PC-3 (cell line): ENCODE measurements at regions not wholly inside any gene's neighbourhood (a gene's known extent, or its start where the extent isn't known, plus 50 kb on each side); places are given as distances from the start of the nearest gene placed in this dataset.

Experiments
- ATAC-seq: fragments of 200-7000 bp; cut with Tn5 transposase; 2 replicates; pipeline ENCODE4 v1.9.1; 2020; ENCODE audit warnings: mild to moderate bottlenecking, moderate library complexity
- BruUV-seq: library from RNA; stranded (reverse); fragments of 400-500 nt; replicated peaks from 2 replicates; lab custom pipeline; 2021; lab: Mats Ljungman, UMichigan
- CTCF ChIA-PET: fragments of 300-600 bp; sonication (Branson Sonifier 250); formaldehyde crosslinking; loops from one replicate; lab custom pipeline; 2022; ENCODE audit warnings: antibody characterized with exemption; lab: Charles Lee
- POLR2A ChIA-PET: fragments of 300-600 bp; sonication (Branson Sonifier 250); formaldehyde crosslinking; loops from one replicate; lab custom pipeline; 2022; ENCODE audit warnings: antibody characterized with exemption; ENCODE audit not compliant: unreplicated experiment; lab: Charles Lee
- DNase-seq: peaks from one replicate; pipeline ENCODE4 v3.0.0-alpha.2; 2015
- H2AFZ ChIP-seq: fragments of 300-600 bp; sonication (generic); 2 replicates; pipeline ENCODE4 v1.6.0; 2016; ENCODE audit warnings: antibody characterized with exemption, low read length
- H3F3A ChIP-seq: fragments of 300-600 bp; sonication (generic); one replicate; pipeline ENCODE4 v1.6.0; 2017; ENCODE audit warnings: antibody characterized with exemption, low read length, control low read depth, mild to moderate bottlenecking; ENCODE audit not compliant: unreplicated experiment
- H3K27ac ChIP-seq: fragments of 300-600 bp; sonication (generic); 2 replicates; pipeline ENCODE4 v1.5.1; 2016; ENCODE audit warnings: mild to moderate bottlenecking, low read length
- H3K27me3 ChIP-seq: fragments of 300-600 bp; sonication (generic); 2 replicates; pipeline ENCODE4 v1.6.1; 2016; ENCODE audit warnings: low read length, mixed read lengths
- H3K36me3 ChIP-seq: fragments of 300-600 bp; sonication (generic); 2 replicates; pipeline ENCODE4 v1.6.1; 2016; ENCODE audit warnings: low read depth, mixed run types, low read length, mixed read lengths
- H3K4me1 ChIP-seq: fragments of 300-600 bp; sonication (generic); 2 replicates; pipeline ENCODE4 v1.5.1; 2016; ENCODE audit warnings: low read length; ENCODE audit not compliant: insufficient read depth
- H3K4me2 ChIP-seq: fragments of 300-600 bp; sonication (generic); 2 replicates; pipeline ENCODE4 v1.6.0; 2016; ENCODE audit warnings: low read length
- H3K4me3 ChIP-seq: fragments of 300-600 bp; sonication (generic); 2 replicates; pipeline ENCODE4 v1.5.1; 2016; ENCODE audit warnings: mild to moderate bottlenecking, low read length, mixed read lengths
- H3K79me2 ChIP-seq: fragments of 300-600 bp; sonication (generic); 2 replicates; pipeline ENCODE4 v1.6.1; 2017; ENCODE audit warnings: low read length, mixed read lengths
- H3K9ac ChIP-seq: fragments of 300-600 bp; sonication (generic); 2 replicates; pipeline ENCODE4 v1.6.0; 2016; ENCODE audit warnings: mild to moderate bottlenecking, low read length
- H3K9me2 ChIP-seq: fragments of 300-600 bp; sonication (generic); replicated peaks from 2 replicates; pipeline ENCODE4 v1.6.1; 2016; ENCODE audit warnings: mixed run types, low read length, mixed read lengths
- H3K9me3 ChIP-seq: fragments of 300-600 bp; sonication (generic); 2 replicates; pipeline ENCODE4 v1.6.1; 2016; ENCODE audit warnings: low read length, mixed read lengths
- H4K20me1 ChIP-seq: fragments of 300-600 bp; sonication (generic); 2 replicates; pipeline ENCODE4 v1.6.1; 2016; ENCODE audit warnings: low read length, mixed read lengths
- EZH2 ChIP-seq: fragments of 300-600 bp; sonication (generic); IDR thresholded peaks from one replicate; pipeline ENCODE4 v1.6.1; 2017; ENCODE audit warnings: antibody characterized with exemption, mild to moderate bottlenecking, low read length; ENCODE audit not compliant: unreplicated experiment
- EZH2phosphoT487 ChIP-seq: fragments of 300-600 bp; sonication (generic); IDR thresholded peaks from 2 replicates; pipeline ENCODE4 v1.6.1; 2018; ENCODE audit warnings: mild to moderate bottlenecking, antibody characterized with exemption, low read length, borderline replicate concordance
- intact Hi-C: fragments of 100-400 bp; cut with micrococcal nuclease; formaldehyde crosslinking; loops from 2 replicates; pipeline ENCODE4 v1.9.0; 2023
- TF ChIP-seq, protein P1 (sequence below): fragments of 300-600 bp; sonication (generic); conservative IDR thresholded peaks from 2 replicates; pipeline ENCODE4 v1.5.1; 2017; ENCODE audit warnings: antibody characterized with exemption, low read depth, mild to moderate bottlenecking, low read length

DNA sequence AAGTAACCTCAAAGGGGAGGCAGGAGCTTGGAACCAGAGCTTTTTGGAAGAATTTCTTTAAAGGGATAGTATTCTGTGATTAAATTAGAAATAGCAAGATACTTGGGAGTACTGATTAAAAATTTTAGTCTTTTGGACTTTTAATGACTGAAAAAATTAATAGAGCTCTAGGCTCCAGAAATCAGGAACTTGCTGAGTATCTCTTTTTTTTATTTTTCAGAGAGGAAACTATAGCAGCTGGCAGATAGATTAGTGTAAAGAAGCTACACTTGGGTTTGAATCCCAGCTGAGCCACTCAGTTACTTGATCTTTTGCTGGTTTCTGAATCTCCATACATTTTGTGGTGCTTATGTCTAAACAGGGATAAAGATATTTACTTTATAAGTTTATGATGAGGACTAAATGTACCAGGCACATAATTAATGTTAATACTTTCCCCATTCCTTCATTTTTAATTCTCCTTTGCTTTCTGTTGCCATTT, 94.2 kb upstream of the TNC start:
- ATAC-seq (no peak), DNase-seq (no peak)
- no peak for TF ChIP-seq EZH2
- TF ChIP-seq EZH2phosphoT487, result no peak
- TF ChIP-seq, protein P1, sequence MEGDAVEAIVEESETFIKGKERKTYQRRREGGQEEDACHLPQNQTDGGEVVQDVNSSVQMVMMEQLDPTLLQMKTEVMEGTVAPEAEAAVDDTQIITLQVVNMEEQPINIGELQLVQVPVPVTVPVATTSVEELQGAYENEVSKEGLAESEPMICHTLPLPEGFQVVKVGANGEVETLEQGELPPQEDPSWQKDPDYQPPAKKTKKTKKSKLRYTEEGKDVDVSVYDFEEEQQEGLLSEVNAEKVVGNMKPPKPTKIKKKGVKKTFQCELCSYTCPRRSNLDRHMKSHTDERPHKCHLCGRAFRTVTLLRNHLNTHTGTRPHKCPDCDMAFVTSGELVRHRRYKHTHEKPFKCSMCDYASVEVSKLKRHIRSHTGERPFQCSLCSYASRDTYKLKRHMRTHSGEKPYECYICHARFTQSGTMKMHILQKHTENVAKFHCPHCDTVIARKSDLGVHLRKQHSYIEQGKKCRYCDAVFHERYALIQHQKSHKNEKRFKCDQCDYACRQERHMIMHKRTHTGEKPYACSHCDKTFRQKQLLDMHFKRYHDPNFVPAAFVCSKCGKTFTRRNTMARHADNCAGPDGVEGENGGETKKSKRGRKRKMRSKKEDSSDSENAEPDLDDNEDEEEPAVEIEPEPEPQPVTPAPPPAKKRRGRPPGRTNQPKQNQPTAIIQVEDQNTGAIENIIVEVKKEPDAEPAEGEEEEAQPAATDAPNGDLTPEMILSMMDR, result no peak
- intact Hi-C loops, result no loop called here
- peaks cover 29% of the 10 kb centered on the region for H3K4me1 ChIP-seq
- H3K36me3 ChIP-seq, result no peaks in the 10 kb centered on the region
- H2AFZ ChIP-seq, result no peak overlapping the region
- no peak overlapping the region for H3K4me3 ChIP-seq
- H3K4me2 ChIP-seq, result no peak overlapping the region
- H3K79me2 ChIP-seq, result no peaks in the 10 kb centered on the region
- no peaks in the 10 kb centered on the region for H3K27me3 ChIP-seq
- no peak overlapping the region for H3K9ac ChIP-seq
- H3F3A ChIP-seq, result no peaks in the 10 kb centered on the region
- ChIA-PET CTCF (no interaction called here), POLR2A (no interaction called here)
- H4K20me1 ChIP-seq, result no peaks in the 10 kb centered on the region
- no peaks in the 10 kb centered on the region for H3K9me2 ChIP-seq
- H3K9me3 ChIP-seq, result no peaks in the 10 kb centered on the region
- no peak overlapping the region for H3K27ac ChIP-seq
- no TSS peak for BruUV-seq

DNA sequence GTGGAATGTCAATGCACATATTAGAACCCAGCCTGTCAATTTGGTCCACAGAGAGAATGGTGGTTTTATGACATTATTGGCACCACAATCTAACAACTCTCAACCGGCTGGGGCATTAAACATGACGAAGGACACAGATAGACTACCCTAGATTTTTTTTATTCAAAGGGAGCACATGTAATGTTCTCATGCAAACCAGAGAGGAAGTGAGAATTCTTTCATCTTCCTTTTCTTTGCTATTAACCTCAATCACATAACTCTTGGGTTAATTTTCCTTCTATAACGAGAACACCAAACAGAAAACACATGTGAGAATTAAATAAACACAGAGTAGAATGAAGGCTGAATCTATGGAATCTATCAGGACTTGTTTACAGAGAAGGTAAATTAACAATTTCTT, 94.9 kb upstream of the TNC start:
- DNase-seq (no peak), ATAC-seq (no peak)
- intact Hi-C loops, result no loop called here
- no peaks in the 10 kb centered on the region for H3K36me3 ChIP-seq
- no peak overlapping the region for H3K27ac ChIP-seq
- no peak overlapping the region for H3K4me3 ChIP-seq
- no peak overlapping the region for H3K9ac ChIP-seq
- POLR2A ChIA-PET, result no interaction called here
- H3K9me3 ChIP-seq, result no peaks in the 10 kb centered on the region
- no peaks in the 10 kb centered on the region for H3K27me3 ChIP-seq
- H3K79me2 ChIP-seq, result no peaks in the 10 kb centered on the region
- BruUV-seq, result no TSS peak
- H4K20me1 ChIP-seq, result no peaks in the 10 kb centered on the region
- TF ChIP-seq EZH2 (no peak), EZH2phosphoT487 (no peak)
- TF ChIP-seq, protein P1, result no peak
- no peak overlapping the region for H3K4me2 ChIP-seq
- peaks cover 24% of the 10 kb centered on the region for H3K4me1 ChIP-seq
- CTCF ChIA-PET, result no interaction called here
- H3K9me2 ChIP-seq, result no peaks in the 10 kb centered on the region
- no peaks in the 10 kb centered on the region for H3F3A ChIP-seq
- no peak overlapping the region for H2AFZ ChIP-seq

DNA sequence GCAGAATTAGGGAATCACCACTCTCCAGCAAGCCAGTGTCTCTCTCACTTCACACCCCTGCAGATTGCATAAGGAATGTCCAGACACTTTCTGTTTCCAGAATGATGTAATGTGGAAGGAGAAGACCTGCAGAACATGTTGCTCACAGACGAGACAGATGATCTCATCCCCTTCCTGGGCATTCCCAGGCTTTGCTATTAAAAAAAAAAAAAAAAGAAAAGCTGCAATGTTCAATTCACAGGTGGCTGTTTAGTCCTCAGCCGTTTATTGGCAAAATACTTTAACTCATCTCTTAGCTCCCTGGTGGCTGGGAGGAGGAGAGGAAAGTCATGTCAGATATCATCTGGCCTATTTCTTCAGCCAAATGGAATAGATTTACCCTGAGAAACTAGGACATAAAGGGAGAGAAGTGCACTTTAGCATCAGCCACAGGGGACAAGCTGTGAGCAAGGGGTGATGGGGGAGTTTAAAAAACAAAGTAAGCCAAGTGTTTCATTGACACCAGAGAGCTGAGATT, 95.9 kb upstream of the TNC start:
- Histone ChIP-seq H3K27me3 (no peaks in the 10 kb centered on the region), H3K4me3 (no peak overlapping the region), H3K4me1 (peaks cover 17% of the 10 kb centered on the region), H3K9ac (no peak overlapping the region), H3K9me3 (no peaks in the 10 kb centered on the region), H2AFZ (no peak overlapping the region), H4K20me1 (no peaks in the 10 kb centered on the region), H3K9me2 (no peaks in the 10 kb centered on the region), H3K36me3 (no peaks in the 10 kb centered on the region), H3K27ac (no peak overlapping the region), H3K79me2 (no peaks in the 10 kb centered on the region), H3F3A (no peaks in the 10 kb centered on the region), H3K4me2 (no peak overlapping the region)
- DNase-seq (peak; percentile 43), ATAC-seq (0 out of 2 replicates have a peak, but pooled peaks have one; percentile 27)
- ChIA-PET POLR2A (no interaction called here), CTCF (no interaction called here)
- TF ChIP-seq, protein P1, result no peak
- intact Hi-C loops, result no loop called here
- no TSS peak for BruUV-seq
